RWPE2 (cell line): ENCODE measurements at regions not wholly inside any gene's neighbourhood (a gene's known extent, or its start where the extent isn't known, plus 50 kb on each side); places are given as distances from the start of the nearest gene placed in this dataset.

Experiments
- ATAC-seq: fragments of 200-7000 bp; cut with Tn5 transposase; 3 replicates; pipeline ENCODE4 v1.9.1; 2021; ENCODE audit warnings: low read depth
- DNase-seq: peaks from one replicate; pipeline ENCODE4 v3.0.0-alpha.2; 2020; ENCODE audit warnings: low spot score
- H3K27ac ChIP-seq: fragments of 450-650 bp; 2 replicates; pipeline ENCODE4 v1.5.1; 2017; ENCODE audit warnings: mild to moderate bottlenecking; ENCODE audit not compliant: poor library complexity, severe bottlenecking
- H3K27me3 ChIP-seq: fragments of 250-450 bp; sonication (Bioruptor Pico); 2 replicates; pipeline ENCODE4 v1.5.1; 2021; ENCODE audit warnings: mild to moderate bottlenecking, moderate library complexity; ENCODE audit not compliant: insufficient read depth, poor library complexity, severe bottlenecking
- H3K36me3 ChIP-seq: fragments of 250-450 bp; sonication (Bioruptor Pico); 2 replicates; pipeline ENCODE4 v1.5.1; 2020; ENCODE audit warnings: low read depth, mild to moderate bottlenecking, moderate library complexity
- H3K4me1 ChIP-seq: fragments of 250-450 bp; sonication (Bioruptor Pico); 2 replicates; pipeline ENCODE4 v1.5.1; 2021; ENCODE audit warnings: mild to moderate bottlenecking, moderate library complexity; ENCODE audit not compliant: insufficient read depth, poor library complexity, severe bottlenecking
- H3K4me3 ChIP-seq: fragments of 250-450 bp; sonication (Bioruptor Pico); 2 replicates; pipeline ENCODE4 v1.5.1; 2021; ENCODE audit warnings: mild to moderate bottlenecking, moderate library complexity; ENCODE audit not compliant: severe bottlenecking
- H3K9me3 ChIP-seq: fragments of 250-450 bp; sonication (Bioruptor Pico); 2 replicates; pipeline ENCODE4 v1.5.1; 2021; ENCODE audit warnings: mild to moderate bottlenecking, moderate library complexity; ENCODE audit not compliant: severe bottlenecking
- TF ChIP-seq, protein P1 (sequence below): fragments of 450-650 bp; IDR thresholded peaks from one replicate; pipeline ENCODE4 v1.5.1; 2017; ENCODE audit warnings: mild to moderate bottlenecking, moderate library complexity; ENCODE audit not compliant: poor library complexity, severe bottlenecking

DNA sequence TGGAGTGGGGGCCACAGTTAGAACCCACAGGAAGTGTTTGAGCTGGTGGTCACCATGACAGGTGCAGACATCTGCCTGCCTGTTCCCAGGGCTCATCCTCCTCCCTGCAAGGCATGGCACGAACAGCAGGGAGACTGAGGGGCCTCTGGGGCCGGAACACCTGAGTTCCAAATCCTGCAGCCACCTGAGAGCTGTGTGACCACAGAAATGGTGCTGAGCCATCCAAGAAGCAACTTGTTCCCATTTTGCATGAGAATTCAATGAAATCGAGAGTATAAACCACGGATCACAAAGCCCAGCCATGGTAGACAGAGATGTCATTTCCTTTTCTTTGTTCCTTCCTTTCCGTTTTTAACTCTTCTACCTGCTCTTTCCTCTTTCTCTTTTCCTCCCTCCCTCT, 268.6 kb downstream of the FOXA2 start:
- H3K4me1 ChIP-seq = peaks cover 8% of the 10 kb centered on the region
- H3K27ac ChIP-seq = no peak overlapping the region
- no peak overlapping the region for H3K4me3 ChIP-seq
- ATAC-seq (no peak), DNase-seq (no peak)
- no peaks in the 10 kb centered on the region for H3K27me3 ChIP-seq
- H3K9me3 ChIP-seq = no peaks in the 10 kb centered on the region
- TF ChIP-seq, protein P1, sequence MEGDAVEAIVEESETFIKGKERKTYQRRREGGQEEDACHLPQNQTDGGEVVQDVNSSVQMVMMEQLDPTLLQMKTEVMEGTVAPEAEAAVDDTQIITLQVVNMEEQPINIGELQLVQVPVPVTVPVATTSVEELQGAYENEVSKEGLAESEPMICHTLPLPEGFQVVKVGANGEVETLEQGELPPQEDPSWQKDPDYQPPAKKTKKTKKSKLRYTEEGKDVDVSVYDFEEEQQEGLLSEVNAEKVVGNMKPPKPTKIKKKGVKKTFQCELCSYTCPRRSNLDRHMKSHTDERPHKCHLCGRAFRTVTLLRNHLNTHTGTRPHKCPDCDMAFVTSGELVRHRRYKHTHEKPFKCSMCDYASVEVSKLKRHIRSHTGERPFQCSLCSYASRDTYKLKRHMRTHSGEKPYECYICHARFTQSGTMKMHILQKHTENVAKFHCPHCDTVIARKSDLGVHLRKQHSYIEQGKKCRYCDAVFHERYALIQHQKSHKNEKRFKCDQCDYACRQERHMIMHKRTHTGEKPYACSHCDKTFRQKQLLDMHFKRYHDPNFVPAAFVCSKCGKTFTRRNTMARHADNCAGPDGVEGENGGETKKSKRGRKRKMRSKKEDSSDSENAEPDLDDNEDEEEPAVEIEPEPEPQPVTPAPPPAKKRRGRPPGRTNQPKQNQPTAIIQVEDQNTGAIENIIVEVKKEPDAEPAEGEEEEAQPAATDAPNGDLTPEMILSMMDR = no peak
- H3K36me3 ChIP-seq = no peaks in the 10 kb centered on the region

DNA sequence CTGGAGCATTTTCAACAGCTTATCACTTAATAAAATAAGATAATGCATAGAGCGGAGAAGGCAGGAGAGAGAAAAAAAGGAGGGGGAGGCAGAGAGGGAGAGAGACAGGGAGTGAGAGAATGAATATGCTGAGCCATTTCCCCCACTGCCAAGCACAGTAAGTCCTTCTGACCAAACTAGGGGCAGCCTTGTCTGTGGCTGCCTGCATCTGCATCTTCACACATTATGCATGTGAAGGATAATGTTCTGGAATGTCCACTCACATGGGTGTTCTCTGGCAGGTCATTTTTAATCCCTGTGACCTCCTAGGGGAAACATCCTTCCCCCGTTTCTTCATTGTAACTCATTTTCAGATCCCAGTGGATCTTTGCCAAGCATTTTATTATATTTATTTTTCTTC, 269.3 kb downstream of the FOXA2 start:
- H3K9me3 ChIP-seq = no peaks in the 10 kb centered on the region
- no peak for ATAC-seq
- DNase-seq = no peak
- TF ChIP-seq, protein P1 = no peak
- peaks cover 5% of the 10 kb centered on the region for H3K27me3 ChIP-seq
- no peak overlapping the region for H3K4me3 ChIP-seq
- no peaks in the 10 kb centered on the region for H3K36me3 ChIP-seq
- H3K27ac ChIP-seq = no peak overlapping the region
- peaks cover 2% of the 10 kb centered on the region for H3K4me1 ChIP-seq

DNA sequence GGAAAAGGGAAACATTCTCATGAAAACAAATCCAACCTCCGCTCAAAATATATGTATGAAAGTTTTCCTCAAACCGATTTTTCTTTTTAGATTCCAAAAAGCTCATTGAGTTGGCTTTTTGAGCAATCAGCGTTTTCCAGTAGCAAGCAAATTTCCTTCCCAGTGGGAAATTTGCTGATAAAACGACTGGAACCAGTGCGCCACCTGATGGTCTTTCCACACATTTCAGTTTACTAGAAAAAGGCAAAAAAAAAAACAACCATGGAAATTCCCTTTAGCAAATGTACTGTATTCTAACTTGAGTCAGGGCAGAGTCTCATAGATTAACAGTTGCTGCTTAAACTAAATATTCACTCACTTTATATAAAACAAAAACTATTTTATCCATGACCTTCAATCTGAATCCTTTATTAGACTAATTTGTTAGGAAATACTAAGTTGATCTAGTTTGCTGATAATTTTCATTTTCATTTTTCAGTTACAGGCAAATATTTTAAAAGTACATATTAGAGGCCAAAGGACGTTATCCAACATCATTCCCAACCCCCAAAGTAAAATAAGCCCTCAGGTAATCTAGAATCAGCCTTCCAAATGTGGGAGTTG, 271.5 kb downstream of the FOXA2 start:
- Histone ChIP-seq H3K9me3 (no peaks in the 10 kb centered on the region), H3K36me3 (no peaks in the 10 kb centered on the region), H3K27ac (no peak overlapping the region), H3K4me1 (no peaks in the 10 kb centered on the region), H3K27me3 (peaks cover 8% of the 10 kb centered on the region), H3K4me3 (no peak overlapping the region)
- ATAC-seq (no peak), DNase-seq (no peak)
- TF ChIP-seq, protein P1 = peak; percentile 92

DNA sequence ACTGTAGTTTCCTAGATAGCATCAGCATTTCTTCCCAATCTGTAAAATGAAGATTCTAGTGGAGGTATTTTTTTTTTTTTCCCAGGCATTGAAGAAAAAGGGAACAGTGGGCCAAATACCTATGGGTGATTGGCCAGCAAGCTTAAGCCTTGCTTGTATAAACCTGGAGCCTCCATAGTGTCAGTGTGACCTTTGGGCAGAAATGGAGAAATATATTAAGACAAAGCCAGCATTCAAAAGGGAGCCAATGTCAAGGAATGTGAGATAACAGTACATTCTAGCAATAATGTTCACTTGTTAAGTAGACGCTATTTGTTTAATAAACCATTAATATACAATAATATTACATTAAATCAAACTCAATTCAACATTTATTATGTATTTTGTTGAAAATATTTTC, 275.4 kb downstream of the FOXA2 start:
- no peaks in the 10 kb centered on the region for H3K4me1 ChIP-seq
- no peak overlapping the region for H3K27ac ChIP-seq
- no peak overlapping the region for H3K4me3 ChIP-seq
- H3K9me3 ChIP-seq = no peaks in the 10 kb centered on the region
- TF ChIP-seq, protein P1 = no peak
- DNase-seq (no peak), ATAC-seq (no peak)
- H3K36me3 ChIP-seq = no peaks in the 10 kb centered on the region
- peaks cover 8% of the 10 kb centered on the region for H3K27me3 ChIP-seq

DNA sequence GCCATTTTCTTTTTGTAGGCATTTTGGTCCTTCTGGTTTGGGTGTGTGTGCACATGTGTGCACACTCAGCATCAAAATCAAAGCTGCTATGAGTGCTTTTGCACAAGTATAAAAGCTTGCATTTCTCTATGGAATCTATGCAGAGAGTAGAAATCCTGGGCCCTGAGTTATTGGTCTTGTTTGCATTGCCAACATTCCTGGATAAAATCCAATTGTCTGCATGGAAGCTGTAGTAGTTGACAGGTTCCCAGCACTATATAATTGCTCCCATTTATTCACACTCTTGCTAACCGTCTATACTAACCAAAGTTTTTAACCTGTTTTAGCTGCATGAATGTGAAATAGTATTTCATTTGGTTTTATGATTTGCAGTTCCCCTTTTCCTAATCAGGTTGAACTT, 277.0 kb downstream of the FOXA2 start:
- Histone ChIP-seq H3K27me3 (peaks cover 8% of the 10 kb centered on the region), H3K9me3 (no peaks in the 10 kb centered on the region), H3K4me1 (no peaks in the 10 kb centered on the region), H3K36me3 (no peaks in the 10 kb centered on the region), H3K27ac (no peak overlapping the region), H3K4me3 (no peak overlapping the region)
- TF ChIP-seq, protein P1 = no peak
- no peak for ATAC-seq
- DNase-seq = no peak
